Hepatocyte (in vitro differentiated cells): ENCODE measurements at regions not wholly inside any gene's neighbourhood (a gene's known extent, or its start where the extent isn't known, plus 50 kb on each side); places are given as distances from the start of the nearest gene placed in this dataset.
A peak's percentile ranks its signal among the peaks of the same experiment; 100 is the strongest.

ENCODE experiments used
- DNase-seq: peaks from one replicate; pipeline ENCODE4 v3.0.0-alpha.2; 2016; ENCODE audit warnings: low spot score
- H2AFZ ChIP-seq: fragments of 200-600 bp; sonication (generic); 2 replicates; pipeline ENCODE4 v1.6.0; 2016; ENCODE audit warnings: antibody characterized with exemption, mild to moderate bottlenecking
- H3K27ac ChIP-seq: fragments of 200-600 bp; sonication (generic); 2 replicates; pipeline ENCODE4 v1.5.1; 2016; ENCODE audit warnings: mild to moderate bottlenecking
- H3K27me3 ChIP-seq: fragments of 200-600 bp; sonication (generic); 2 replicates; pipeline ENCODE4 v1.6.1; 2016
- H3K36me3 ChIP-seq: fragments of 200-600 bp; sonication (generic); replicated peaks from 2 replicates; pipeline ENCODE4 v1.5.1; 2016; ENCODE audit warnings: low read depth; ENCODE audit not compliant: insufficient read depth
- H3K4me1 ChIP-seq: fragments of 200-600 bp; sonication (generic); 2 replicates; pipeline ENCODE4 v1.5.1; 2016; ENCODE audit warnings: mild to moderate bottlenecking, moderate library complexity; ENCODE audit not compliant: insufficient read depth
- H3K4me2 ChIP-seq: fragments of 200-600 bp; sonication (generic); 2 replicates; pipeline ENCODE4 v1.6.0; 2016
- H3K4me3 ChIP-seq: fragments of 200-600 bp; sonication (generic); 2 replicates; pipeline ENCODE4 v1.5.1; 2016; ENCODE audit warnings: mild to moderate bottlenecking
- H3K79me2 ChIP-seq: fragments of 200-600 bp; sonication (generic); 2 replicates; pipeline ENCODE4 v1.6.0; 2017; ENCODE audit warnings: mild to moderate bottlenecking
- H3K9me2 ChIP-seq: fragments of 200-600 bp; sonication (generic); replicated peaks from 2 replicates; pipeline ENCODE4 v1.6.0; 2017; ENCODE audit warnings: mild to moderate bottlenecking; ENCODE audit not compliant: insufficient read depth
- H3K9me3 ChIP-seq: fragments of 200-600 bp; sonication (generic); 2 replicates; pipeline ENCODE4 v1.5.1; 2016; ENCODE audit warnings: low read depth, mild to moderate bottlenecking
- H4K20me1 ChIP-seq: fragments of 200-600 bp; sonication (generic); 2 replicates; pipeline ENCODE4 v1.6.0; 2016; ENCODE audit warnings: mild to moderate bottlenecking; ENCODE audit not compliant: insufficient read depth, poor library complexity, severe bottlenecking
- EZH2 ChIP-seq: fragments of 200-600 bp; sonication (generic); IDR thresholded peaks from 2 replicates; pipeline ENCODE4 v1.6.1; 2016; ENCODE audit warnings: antibody characterized with exemption, mild to moderate bottlenecking, borderline replicate concordance
- EZH2phosphoT487 ChIP-seq: fragments of 200-600 bp; sonication (generic); IDR thresholded peaks from one replicate; pipeline ENCODE4 v1.6.1; 2018; ENCODE audit warnings: antibody characterized with exemption, mild to moderate bottlenecking, low read depth, moderate library complexity; ENCODE audit not compliant: unreplicated experiment, severe bottlenecking
- WGBS: methylation state at CpG from one replicate; pipeline ENCODE4 v1.1.6; 2016; ENCODE audit warnings: low lambda C conversion rate; ENCODE audit errors: missing lambda C conversion rate; 5-methylcytosine and 5-hydroxymethylcytosine counted together
- TF ChIP-seq, protein P1 (sequence below): fragments of 200-600 bp; sonication (generic); IDR thresholded peaks from 2 replicates; pipeline ENCODE4 v1.5.1; 2016; ENCODE audit warnings: antibody characterized with exemption, mild to moderate bottlenecking; ENCODE audit not compliant: poor library complexity

DNA sequence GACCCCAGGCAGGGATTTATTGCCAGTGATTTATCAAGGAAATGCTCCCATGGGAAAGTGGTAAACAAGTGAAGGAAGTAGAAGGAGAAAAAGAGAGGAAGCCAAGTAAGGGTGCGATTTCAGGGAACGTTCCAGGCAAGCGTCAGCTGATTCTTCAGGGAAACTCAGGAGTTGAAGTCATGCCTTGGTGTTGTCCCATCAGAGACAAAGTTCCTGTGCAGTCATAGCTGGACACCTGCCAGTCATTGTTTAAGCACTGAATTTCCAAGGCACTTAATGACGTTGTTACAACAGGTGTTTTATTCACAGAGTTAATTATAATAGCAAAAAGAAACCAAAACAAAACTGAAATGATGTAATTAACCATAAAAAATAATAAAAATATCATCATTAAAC lies 381.8 kb upstream of the CRIM1 start:
- H3K36me3 ChIP-seq = no peaks in the 10 kb centered on the region
- TF ChIP-seq, protein P1, sequence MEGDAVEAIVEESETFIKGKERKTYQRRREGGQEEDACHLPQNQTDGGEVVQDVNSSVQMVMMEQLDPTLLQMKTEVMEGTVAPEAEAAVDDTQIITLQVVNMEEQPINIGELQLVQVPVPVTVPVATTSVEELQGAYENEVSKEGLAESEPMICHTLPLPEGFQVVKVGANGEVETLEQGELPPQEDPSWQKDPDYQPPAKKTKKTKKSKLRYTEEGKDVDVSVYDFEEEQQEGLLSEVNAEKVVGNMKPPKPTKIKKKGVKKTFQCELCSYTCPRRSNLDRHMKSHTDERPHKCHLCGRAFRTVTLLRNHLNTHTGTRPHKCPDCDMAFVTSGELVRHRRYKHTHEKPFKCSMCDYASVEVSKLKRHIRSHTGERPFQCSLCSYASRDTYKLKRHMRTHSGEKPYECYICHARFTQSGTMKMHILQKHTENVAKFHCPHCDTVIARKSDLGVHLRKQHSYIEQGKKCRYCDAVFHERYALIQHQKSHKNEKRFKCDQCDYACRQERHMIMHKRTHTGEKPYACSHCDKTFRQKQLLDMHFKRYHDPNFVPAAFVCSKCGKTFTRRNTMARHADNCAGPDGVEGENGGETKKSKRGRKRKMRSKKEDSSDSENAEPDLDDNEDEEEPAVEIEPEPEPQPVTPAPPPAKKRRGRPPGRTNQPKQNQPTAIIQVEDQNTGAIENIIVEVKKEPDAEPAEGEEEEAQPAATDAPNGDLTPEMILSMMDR = no peak
- no peak for TF ChIP-seq EZH2
- no peak for TF ChIP-seq EZH2phosphoT487
- H3K4me2 ChIP-seq = no peak overlapping the region
- H3K4me3 ChIP-seq = no peak overlapping the region
- no peaks in the 10 kb centered on the region for H3K4me1 ChIP-seq
- 79% methylated on average over 4 of the region's 4 CpGs for WGBS
- H3K27me3 ChIP-seq = no peaks in the 10 kb centered on the region
- DNase-seq = no peak
- H3K9me3 ChIP-seq = no peaks in the 10 kb centered on the region
- no peaks in the 10 kb centered on the region for H3K9me2 ChIP-seq
- no peaks in the 10 kb centered on the region for H4K20me1 ChIP-seq
- no peak overlapping the region for H2AFZ ChIP-seq
- no peak overlapping the region for H3K27ac ChIP-seq
- H3K79me2 ChIP-seq = no peaks in the 10 kb centered on the region

- Histone ChIP-seq H3K27ac (no peak overlapping the region), H3K36me3 (no peaks in the 10 kb centered on the region)
- DNase-seq = peak; percentile 49
These were observed 382.3 kb upstream of the CRIM1 start for GRCh38 chr2:35973132-35973736.

DNA sequence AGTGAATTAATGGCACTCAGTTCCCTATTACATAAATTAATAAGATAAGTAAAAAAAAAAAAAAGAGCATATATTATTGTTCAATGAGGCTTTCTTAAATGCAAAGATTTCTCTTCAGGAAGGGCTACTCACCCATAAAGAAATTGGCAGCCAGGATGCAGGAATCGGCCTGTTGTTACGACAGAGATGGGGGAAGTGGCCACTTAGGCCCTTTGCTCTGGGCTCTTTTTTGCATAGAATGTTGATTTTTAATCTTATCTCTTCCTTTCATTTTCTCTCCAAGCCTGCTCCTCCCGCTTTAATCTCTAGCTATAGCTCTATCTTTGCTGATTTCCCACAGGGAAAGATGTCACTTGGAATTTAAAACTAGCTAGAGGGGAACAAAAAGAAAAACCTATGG lies 391.8 kb upstream of the CRIM1 start:
- no peak overlapping the region for H2AFZ ChIP-seq
- no peaks in the 10 kb centered on the region for H3K36me3 ChIP-seq
- no peaks in the 10 kb centered on the region for H3K9me2 ChIP-seq
- TF ChIP-seq, protein P1 = no peak
- TF ChIP-seq EZH2phosphoT487 (no peak), EZH2 (no peak)
- no peaks in the 10 kb centered on the region for H3K9me3 ChIP-seq
- H4K20me1 ChIP-seq = no peaks in the 10 kb centered on the region
- no peak overlapping the region for H3K4me3 ChIP-seq
- no peaks in the 10 kb centered on the region for H3K4me1 ChIP-seq
- no peaks in the 10 kb centered on the region for H3K27me3 ChIP-seq
- no peak overlapping the region for H3K27ac ChIP-seq
- no peaks in the 10 kb centered on the region for H3K79me2 ChIP-seq
- H3K4me2 ChIP-seq = no peak overlapping the region
- DNase-seq = no peak
- WGBS = 54% methylated on average over 3 of the region's 3 CpGs

More at GRCh38 chr2:35973132-35973736, 382.3 kb upstream of the CRIM1 start:
- WGBS = 19% methylated on average over 1 of the region's 1 CpG
- Histone ChIP-seq H3K4me3 (no peak overlapping the region), H3K4me1 (no peaks in the 10 kb centered on the region), H3K4me2 (no peak overlapping the region), H3K27me3 (no peaks in the 10 kb centered on the region), H3K79me2 (no peaks in the 10 kb centered on the region), H4K20me1 (no peaks in the 10 kb centered on the region), H3K9me3 (no peaks in the 10 kb centered on the region), H2AFZ (no peak overlapping the region), H3K9me2 (no peaks in the 10 kb centered on the region)
- TF ChIP-seq, protein P1 = peak; percentile 56
- TF ChIP-seq EZH2 (no peak), EZH2phosphoT487 (no peak)
